B cell (primary cell): ENCODE measurements at regions not wholly inside any gene's neighbourhood (a gene's known extent, or its start where the extent isn't known, plus 50 kb on each side); places are given as distances from the start of the nearest gene placed in this dataset.

Experiments used
- ATAC-seq: fragments of 200-7000 bp; cut with Tn5 transposase; one replicate; pipeline ENCODE4 v1.10.0; 2021; ENCODE audit warnings: low read depth, mild to moderate bottlenecking, moderate number of reproducible peaks, moderate library complexity
- CTCF ChIA-PET: fragments of 350-600 bp; sonication (Branson Sonifier 250); formaldehyde crosslinking; loops from one replicate; lab custom pipeline; 2021; ENCODE audit warnings: antibody characterized with exemption, inconsistent platforms; lab: Charles Lee
- POLR2A ChIA-PET: fragments of 350-600 bp; sonication (Branson Sonifier 250); formaldehyde crosslinking; loops from one replicate; lab custom pipeline; 2021; ENCODE audit warnings: antibody characterized with exemption; lab: Charles Lee
- DNase-seq: peaks from one replicate; pipeline ENCODE4 v3.0.0; 2013
- H2AFZ ChIP-seq: 2 replicates; pipeline ENCODE4 v1.6.1; 2012; ENCODE audit warnings: mild to moderate bottlenecking, low read depth, low read length; ENCODE audit not compliant: insufficient read depth, poor library complexity, severe bottlenecking
- H3K27ac ChIP-seq, 2 donors: 1 replicate in 1 of 2; 2 replicates in 1 of 2; pipeline ENCODE4 v1.5.1; 2012 to 2013; ENCODE audit warnings: low read length in 2 of 2, mild to moderate bottlenecking in 2 of 2, moderate library complexity in 1 of 2
- H3K27me3 ChIP-seq, 4 experiments: fragments of 200-600 bp in 1 of 4; sonication (generic) in 1 of 4; replicated peaks in 1 of 4; 1 replicate in 2 of 4; 2 replicates in 2 of 4; pipeline versions ENCODE4 v1.6.1 to v1.7.0; 2013 to 2016; ENCODE audit warnings: low read length in 3 of 4, mild to moderate bottlenecking in 2 of 4, mixed read lengths in 1 of 4, moderate library complexity in 1 of 4; ENCODE audit not compliant: insufficient read depth in 4 of 4, control insufficient read depth in 3 of 4; ENCODE audit errors: control extremely low read depth in 1 of 4
- H3K36me3 ChIP-seq, 2 experiments: replicated peaks in 1 of 2; 1 replicate in 1 of 2; 2 replicates in 1 of 2; pipeline versions ENCODE4 v1.6.1 to v1.7.1; 2013; ENCODE audit warnings: low read length in 1 of 2; ENCODE audit not compliant: insufficient read depth in 2 of 2, control insufficient read depth in 1 of 2; ENCODE audit errors: control extremely low read depth in 1 of 2, extremely low read depth in 1 of 2
- H3K4me1 ChIP-seq, 2 donors: fragments of 200-600 bp in 1 of 2; sonication (generic) in 1 of 2; 1 replicate in 1 of 2; 2 replicates in 1 of 2; pipeline versions ENCODE4 v1.5.1 to v1.6.1; 2013 to 2017; ENCODE audit warnings: low read length in 2 of 2; ENCODE audit not compliant: control insufficient read depth in 2 of 2, insufficient read depth in 2 of 2
- H3K4me2 ChIP-seq: replicated peaks from 2 replicates; pipeline ENCODE3; 2012; ENCODE audit warnings: mild to moderate bottlenecking, low read depth, low read length; ENCODE audit not compliant: poor library complexity, severe bottlenecking
- H3K4me3 ChIP-seq, 5 experiments: fragments of 200-600 bp in 1 of 5; sonication (generic) in 1 of 5; 1 replicate in 3 of 5; 2 replicates in 2 of 5; pipeline versions ENCODE4 v1.5.1 to v1.7.0; 2011 to 2016; ENCODE audit warnings: low read length in 4 of 5, mild to moderate bottlenecking in 4 of 5, low read depth in 2 of 5, control low read depth in 1 of 5, moderate library complexity in 1 of 5; ENCODE audit not compliant: insufficient read depth in 1 of 5; ENCODE audit errors: control extremely low read depth in 1 of 5, extremely low read depth in 1 of 5
- H3K79me2 ChIP-seq: fragments of 200-600 bp; sonication (generic); one replicate; pipeline ENCODE4 v1.6.0; 2016; ENCODE audit warnings: low read length; ENCODE audit not compliant: control insufficient read depth, insufficient read depth
- H3K9ac ChIP-seq: fragments of 200-600 bp; sonication (generic); 2 replicates; pipeline ENCODE4 v1.6.1; 2017; ENCODE audit warnings: mild to moderate bottlenecking, low read length, moderate library complexity
- H3K9me3 ChIP-seq, 3 donors: one replicate each; pipeline versions ENCODE4 v1.6.1 to v1.7.1; 2013; ENCODE audit warnings: low read length in 2 of 3; ENCODE audit not compliant: control insufficient read depth in 2 of 3, insufficient read depth in 1 of 3; ENCODE audit errors: control extremely low read depth in 1 of 3
- H4K20me1 ChIP-seq: 2 replicates; pipeline ENCODE4 v1.6.0; 2012; ENCODE audit warnings: mild to moderate bottlenecking, low read length; ENCODE audit not compliant: insufficient read depth, control insufficient read depth, poor library complexity, severe bottlenecking
- H3K27ac Mint-ChIP-seq: one replicate; pipeline ENCODE4 v1.8.0; 2021; ENCODE audit warnings: mixed read lengths
- H3K27me3 Mint-ChIP-seq: one replicate; pipeline ENCODE4 v1.8.0; 2021; ENCODE audit warnings: mixed read lengths
- H3K4me1 Mint-ChIP-seq: one replicate; pipeline ENCODE4 v1.8.0; 2021; ENCODE audit warnings: mixed read lengths
- H3K4me3 Mint-ChIP-seq: one replicate; pipeline ENCODE4 v1.8.0; 2021; ENCODE audit warnings: mixed read lengths
- H3K9me3 Mint-ChIP-seq: one replicate; pipeline ENCODE4 v1.8.0; 2022; ENCODE audit warnings: mixed read lengths; ENCODE audit not compliant: insufficient read depth
- EZH2 ChIP-seq: IDR thresholded peaks from 2 replicates; pipeline ENCODE4 v1.6.1; 2012; ENCODE audit warnings: borderline replicate concordance, low read depth, mild to moderate bottlenecking, moderate library complexity, low read length; ENCODE audit not compliant: insufficient read depth, poor library complexity, severe bottlenecking
- WGBS: methylation state at CpG from one replicate; pipeline ENCODE4 v1.1.5; 2013; ENCODE audit warnings: missing lambda C conversion rate; ENCODE audit not compliant: insufficient coverage; 5-methylcytosine and 5-hydroxymethylcytosine counted together
- intact Hi-C: fragments of 100-400 bp; cut with micrococcal nuclease; formaldehyde crosslinking; loops from one replicate; pipeline ENCODE4 v1.10.0; 2022
- TF ChIP-seq, protein P1 (sequence below): fragments of 200-600 bp; IDR thresholded peaks from one replicate; pipeline ENCODE4 v1.8.0; 2022; ENCODE audit warnings: antibody characterized with exemption, mild to moderate bottlenecking

DNA sequence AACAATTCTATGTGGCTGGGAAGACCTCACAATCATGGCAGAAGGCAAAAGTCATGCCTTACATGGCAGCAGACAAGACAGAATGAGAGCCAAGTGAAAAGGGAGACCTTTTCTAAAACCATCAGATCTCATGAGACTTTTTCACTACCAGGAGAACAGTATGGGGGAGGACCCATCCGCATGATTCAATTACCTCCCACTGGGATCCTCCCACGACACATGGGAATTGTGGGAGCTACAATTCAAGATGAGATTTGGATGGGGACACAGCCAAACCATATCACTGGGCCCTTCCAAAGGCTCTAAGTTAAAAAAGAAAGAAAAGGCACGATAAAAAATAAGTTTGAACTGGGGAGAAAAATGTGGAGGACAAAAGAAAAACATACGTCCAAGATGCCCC, 406.9 kb upstream of the CDH4 start:
- DNase-seq: no peak
- no peaks in the 10 kb centered on the region for H3K27me3 ChIP-seq
- H3K4me2 ChIP-seq: no peak overlapping the region
- peaks cover 0 to 7% (median 0%) of the 10 kb centered on the region in 3 donors for H3K9me3 ChIP-seq
- H3K36me3 ChIP-seq: no peaks in the 10 kb centered on the region
- no peaks in the 10 kb centered on the region for H3K27me3 Mint-ChIP-seq
- WGBS: no CpG with 5 or more reads among the region's 4 CpGs
- H3K4me1 ChIP-seq: no peaks in the 10 kb centered on the region
- no peak overlapping the region for H3K27ac ChIP-seq
- no peak overlapping the region for H3K27ac Mint-ChIP-seq
- H3K4me3 ChIP-seq: no peak overlapping the region
- no peaks in the 10 kb centered on the region for H3K4me1 Mint-ChIP-seq
- H3K9ac ChIP-seq: no peak overlapping the region
- H2AFZ ChIP-seq: no peak overlapping the region
- ChIA-PET POLR2A (no interaction called here), CTCF (no interaction called here)
- no peak for TF ChIP-seq EZH2
- TF ChIP-seq, protein P1, sequence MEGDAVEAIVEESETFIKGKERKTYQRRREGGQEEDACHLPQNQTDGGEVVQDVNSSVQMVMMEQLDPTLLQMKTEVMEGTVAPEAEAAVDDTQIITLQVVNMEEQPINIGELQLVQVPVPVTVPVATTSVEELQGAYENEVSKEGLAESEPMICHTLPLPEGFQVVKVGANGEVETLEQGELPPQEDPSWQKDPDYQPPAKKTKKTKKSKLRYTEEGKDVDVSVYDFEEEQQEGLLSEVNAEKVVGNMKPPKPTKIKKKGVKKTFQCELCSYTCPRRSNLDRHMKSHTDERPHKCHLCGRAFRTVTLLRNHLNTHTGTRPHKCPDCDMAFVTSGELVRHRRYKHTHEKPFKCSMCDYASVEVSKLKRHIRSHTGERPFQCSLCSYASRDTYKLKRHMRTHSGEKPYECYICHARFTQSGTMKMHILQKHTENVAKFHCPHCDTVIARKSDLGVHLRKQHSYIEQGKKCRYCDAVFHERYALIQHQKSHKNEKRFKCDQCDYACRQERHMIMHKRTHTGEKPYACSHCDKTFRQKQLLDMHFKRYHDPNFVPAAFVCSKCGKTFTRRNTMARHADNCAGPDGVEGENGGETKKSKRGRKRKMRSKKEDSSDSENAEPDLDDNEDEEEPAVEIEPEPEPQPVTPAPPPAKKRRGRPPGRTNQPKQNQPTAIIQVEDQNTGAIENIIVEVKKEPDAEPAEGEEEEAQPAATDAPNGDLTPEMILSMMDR: no peak
- H3K79me2 ChIP-seq: no peaks in the 10 kb centered on the region
- peaks cover 2% of the 10 kb centered on the region for H3K9me3 Mint-ChIP-seq
- intact Hi-C loops: no loop called here
- no peaks in the 10 kb centered on the region for H4K20me1 ChIP-seq
- ATAC-seq: no peak
- H3K4me3 Mint-ChIP-seq: no peak overlapping the region

DNA sequence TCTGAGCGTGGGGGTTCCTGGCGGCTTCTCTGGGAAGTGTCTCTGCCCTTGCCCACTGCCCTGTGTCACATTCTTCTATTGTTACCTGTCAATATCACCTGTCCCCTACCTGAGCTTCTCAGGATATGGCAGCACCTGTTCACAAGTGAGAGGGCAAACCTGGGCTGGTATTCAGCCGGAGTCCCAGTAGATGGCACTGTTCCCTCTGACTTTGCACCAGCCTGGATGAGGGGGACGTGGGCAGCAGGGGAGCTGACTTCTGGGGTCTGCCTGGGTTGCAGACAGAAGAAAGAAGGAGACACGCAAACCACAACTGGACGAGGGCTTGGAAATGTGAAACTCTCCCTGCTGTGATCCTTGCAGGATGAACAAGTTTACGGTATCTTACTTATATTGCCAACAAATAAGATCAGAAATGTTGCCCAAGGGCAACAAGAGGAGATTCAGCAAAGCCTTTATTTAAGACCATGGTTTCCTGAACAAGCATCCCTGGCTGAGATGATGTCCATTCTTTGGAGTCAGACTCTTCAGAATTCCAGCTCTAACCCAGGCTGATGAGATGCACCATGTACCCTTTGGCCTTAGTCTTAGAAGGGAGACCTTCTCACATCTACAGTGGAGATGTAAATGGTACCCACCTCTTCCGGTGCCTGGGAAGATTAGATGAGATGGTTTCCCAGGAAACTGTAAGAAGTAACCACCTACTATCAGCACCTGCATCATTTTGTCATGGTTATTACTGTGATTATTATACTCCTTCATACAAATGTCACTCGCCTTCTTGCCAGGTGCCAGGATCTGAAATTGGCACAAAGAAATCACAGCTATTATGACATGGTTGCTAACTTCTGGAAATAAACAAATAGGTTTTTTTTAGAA, 400.0 kb upstream of the CDH4 start:
- Histone ChIP-seq H3K4me2 (no peak overlapping the region), H2AFZ (no peak overlapping the region), H3K9me3 (peaks cover 0 to 10% (median 0%) of the 10 kb centered on the region in 3 donors), H3K27ac (no peak overlapping the region), H3K4me1 (no peaks in the 10 kb centered on the region), H3K9ac (no peak overlapping the region), H3K79me2 (no peaks in the 10 kb centered on the region), H3K4me3 (no peak overlapping the region), H3K27me3 (no peaks in the 10 kb centered on the region), H3K36me3 (no peaks in the 10 kb centered on the region), H4K20me1 (no peaks in the 10 kb centered on the region)
- TF ChIP-seq, protein P1: no peak
- no peak for TF ChIP-seq EZH2
- 35% methylated on average over 5 of the region's 9 CpGs for WGBS
- H3K4me3 Mint-ChIP-seq: no peak overlapping the region
- H3K27ac Mint-ChIP-seq: no peak overlapping the region
- no peaks in the 10 kb centered on the region for H3K4me1 Mint-ChIP-seq
- no peak for DNase-seq
- no peaks in the 10 kb centered on the region for H3K27me3 Mint-ChIP-seq
- no peak for ATAC-seq
- H3K9me3 Mint-ChIP-seq: peaks cover 7% of the 10 kb centered on the region
- ChIA-PET POLR2A (no interaction called here), CTCF (no interaction called here)
- intact Hi-C loops: no loop called here
